ENCODE measurements at regions not wholly inside any gene's neighbourhood (a gene's known extent, or its start where the extent isn't known, plus 50 kb on each side); places are given as distances from the start of the nearest gene placed in this dataset.

DNA sequence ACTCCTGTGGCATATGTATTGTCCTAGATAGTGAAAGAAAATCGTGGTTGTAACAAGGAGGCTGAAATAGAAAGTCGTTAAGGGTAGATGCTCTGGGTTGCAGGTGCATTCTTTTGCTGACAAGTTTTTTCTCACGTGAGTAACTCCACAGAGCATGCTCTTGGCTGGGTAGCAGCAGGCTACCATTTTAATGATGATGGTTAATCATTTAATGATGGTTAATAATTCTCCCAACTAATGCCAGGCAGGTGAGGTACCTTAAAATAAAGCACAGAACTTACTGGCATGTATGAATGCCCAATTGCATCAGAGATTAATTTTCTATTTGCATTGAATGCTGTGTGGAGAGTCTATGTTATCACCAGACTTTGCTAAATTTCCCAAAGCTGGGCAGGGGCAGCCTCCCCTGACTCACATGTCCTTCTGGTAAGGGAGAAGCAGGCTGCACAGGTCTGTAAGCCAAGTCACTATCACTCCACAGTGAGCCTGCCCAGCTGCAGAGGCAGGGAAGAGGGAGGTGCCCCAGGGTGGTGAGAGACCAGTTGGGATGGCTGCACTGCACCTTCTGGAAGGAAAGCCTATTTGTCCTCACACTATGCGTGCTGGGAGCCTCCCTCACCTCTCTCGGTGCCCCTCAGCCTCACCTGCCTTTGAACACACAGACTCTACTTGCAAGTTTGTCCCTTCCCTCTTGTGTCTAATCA is 287.0 kb upstream of the IGFBP3 start:
- TF ChIP-seq CTCF (IDR thresholded peaks at IDR 0.05) (no peak), EP300 (IDR thresholded peaks at IDR 0.05) (no peak)
